ENCODE measurements at regions not wholly inside any gene's neighbourhood (a gene's known extent, or its start where the extent isn't known, plus 50 kb on each side); places are given as distances from the start of the nearest gene placed in this dataset.

DNA sequence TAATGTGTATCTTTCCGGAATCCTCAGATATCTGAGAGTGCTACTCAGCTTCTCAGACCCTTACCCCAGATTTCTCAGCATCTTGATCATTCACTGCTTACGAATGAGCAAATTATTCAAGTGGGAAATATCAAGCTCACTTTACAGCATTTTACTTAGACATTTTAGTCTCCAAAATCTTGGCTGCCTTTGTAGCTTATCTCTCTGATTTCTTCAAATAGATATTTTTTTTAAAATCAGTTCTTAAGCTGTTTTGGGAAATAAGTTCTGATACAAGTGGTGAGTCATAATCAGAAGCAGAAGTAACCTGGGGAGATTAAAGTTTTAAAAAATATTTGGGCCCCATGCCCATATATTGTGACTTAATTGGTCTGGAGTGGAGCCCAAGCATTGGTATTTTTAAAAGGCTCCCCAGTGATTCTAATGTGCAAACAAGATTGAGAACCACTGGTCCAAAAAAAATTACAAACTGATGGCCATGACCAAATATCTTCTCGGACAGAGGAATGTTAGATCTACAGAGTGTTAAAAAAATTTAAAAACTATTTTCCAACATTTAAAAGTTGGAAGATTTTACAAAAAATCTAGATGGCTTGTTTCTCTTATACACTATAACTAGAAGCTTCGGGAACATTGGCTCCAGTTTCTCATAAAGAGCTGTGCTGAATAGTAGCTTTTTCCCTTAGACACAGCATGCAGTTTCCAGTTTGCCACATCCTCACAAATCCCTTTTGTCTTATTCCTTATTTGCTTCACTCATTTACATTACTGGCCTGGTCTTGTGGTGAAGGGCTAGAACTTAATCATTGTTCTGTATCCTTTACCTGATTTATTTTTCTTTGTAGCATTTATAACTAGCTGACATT is 87.8 kb upstream of the BMAL1 start:
- TF ChIP-seq, protein P1, sequence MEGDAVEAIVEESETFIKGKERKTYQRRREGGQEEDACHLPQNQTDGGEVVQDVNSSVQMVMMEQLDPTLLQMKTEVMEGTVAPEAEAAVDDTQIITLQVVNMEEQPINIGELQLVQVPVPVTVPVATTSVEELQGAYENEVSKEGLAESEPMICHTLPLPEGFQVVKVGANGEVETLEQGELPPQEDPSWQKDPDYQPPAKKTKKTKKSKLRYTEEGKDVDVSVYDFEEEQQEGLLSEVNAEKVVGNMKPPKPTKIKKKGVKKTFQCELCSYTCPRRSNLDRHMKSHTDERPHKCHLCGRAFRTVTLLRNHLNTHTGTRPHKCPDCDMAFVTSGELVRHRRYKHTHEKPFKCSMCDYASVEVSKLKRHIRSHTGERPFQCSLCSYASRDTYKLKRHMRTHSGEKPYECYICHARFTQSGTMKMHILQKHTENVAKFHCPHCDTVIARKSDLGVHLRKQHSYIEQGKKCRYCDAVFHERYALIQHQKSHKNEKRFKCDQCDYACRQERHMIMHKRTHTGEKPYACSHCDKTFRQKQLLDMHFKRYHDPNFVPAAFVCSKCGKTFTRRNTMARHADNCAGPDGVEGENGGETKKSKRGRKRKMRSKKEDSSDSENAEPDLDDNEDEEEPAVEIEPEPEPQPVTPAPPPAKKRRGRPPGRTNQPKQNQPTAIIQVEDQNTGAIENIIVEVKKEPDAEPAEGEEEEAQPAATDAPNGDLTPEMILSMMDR (IDR thresholded peaks at IDR 0.05), result no peak
- no peak for TF ChIP-seq POLR2A (IDR thresholded peaks at IDR 0.05)

Measured in thyroid gland (tissue), 4 donors.